ENCODE measurements at regions not wholly inside any gene's neighbourhood (a gene's known extent, or its start where the extent isn't known, plus 50 kb on each side); places are given as distances from the start of the nearest gene placed in this dataset.

DNA sequence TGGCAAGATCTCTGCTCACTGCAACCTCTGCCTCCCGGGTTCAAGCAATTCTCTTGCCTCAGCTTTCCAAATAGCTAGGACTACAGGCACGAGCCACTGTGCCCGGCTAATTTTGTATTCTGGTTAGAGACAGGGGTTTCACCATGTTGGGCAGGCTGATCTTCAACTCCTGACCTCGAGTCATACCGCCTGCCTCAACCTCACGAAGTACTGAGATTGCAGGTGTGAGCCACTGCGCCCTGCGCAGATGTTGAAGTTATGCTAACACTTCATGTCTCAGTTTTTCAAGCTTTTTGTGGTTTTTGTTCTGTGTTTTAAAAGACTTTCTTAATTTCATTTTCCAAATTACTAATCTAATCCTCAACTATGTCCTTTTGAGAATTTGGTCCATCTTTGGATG is 154.4 kb upstream of the TLL1 start:
- Histone ChIP-seq H3K27ac (ENCODE audit: insufficient read depth, low read depth, low read length) (no peak overlapping the region), H3K27me3 (ENCODE audit: control insufficient read depth in 2 of 2, insufficient read depth in 2 of 2, low read length in 2 of 2) (no peaks in the 10 kb centered on the region), H3K36me3 (ENCODE audit: control insufficient read depth in 2 of 2, extremely low read depth in 1 of 2, insufficient read depth in 2 of 2, low read length in 2 of 2) (no peaks in the 10 kb centered on the region), H3K9ac (replicated peaks; ENCODE audit: extremely low read depth, insufficient read depth, low read length) (no peak overlapping the region), H3K4me2 (ENCODE audit: insufficient read depth, low read length) (no peak overlapping the region), H3K9me1 (replicated peaks; ENCODE audit: control insufficient read depth, extremely low read depth, insufficient read depth, low read length) (no peaks in the 10 kb centered on the region), H3K79me2 (ENCODE audit: control insufficient read depth, insufficient read depth, low read length) (no peaks in the 10 kb centered on the region), H3K9me3 (replicated peaks; ENCODE audit: control insufficient read depth, insufficient read depth, low read length) (no peaks in the 10 kb centered on the region), H3K4me1 (ENCODE audit: control insufficient read depth, extremely low read depth, insufficient read depth, low read length) (no peaks in the 10 kb centered on the region), H3K4me3 (replicated peaks in 1 of 3; ENCODE audit: insufficient read depth in 1 of 3, low read depth in 1 of 3, low read length in 3 of 3) (no peak overlapping the region), H4K20me1 (replicated peaks; ENCODE audit: control insufficient read depth, extremely low read depth, insufficient read depth, low read length) (no peaks in the 10 kb centered on the region), H2AFZ (ENCODE audit: low read depth, low read length) (no peak overlapping the region)
- no peak for DNase-seq (ENCODE audit: low read depth, low spot score)
- TF ChIP-seq POLR2AphosphoS5 (IDR thresholded peaks at IDR 0.05; ENCODE audit: insufficient read depth, low read depth, low read length): no peak
- TF ChIP-seq MYC (IDR thresholded peaks at IDR 0.05; ENCODE audit: low read depth, low read length): no peak
- FAIRE-seq: no peak
- no TSS peak for BruUV-seq (replicated peaks)
- CTCF ChIA-PET: no interaction called here
- dilution Hi-C loops (cut with MboI; ENCODE audit: extremely low pct_ligation_motif_present, low sequenced_read_pairs): no loop called here
- intact Hi-C loops (cut with micrococcal nuclease): no loop called here
- POLR2A ChIA-PET: no interaction called here

- ChIA-PET CTCF (no interaction called here), POLR2A (no interaction called here)
- DNase-seq (ENCODE audit: low read depth, low spot score): no peak
- Histone ChIP-seq H3K36me3 (ENCODE audit: control insufficient read depth in 2 of 2, extremely low read depth in 1 of 2, insufficient read depth in 2 of 2, low read length in 2 of 2) (no peaks in the 10 kb centered on the region), H3K9ac (replicated peaks; ENCODE audit: extremely low read depth, insufficient read depth, low read length) (no peak overlapping the region), H3K4me3 (replicated peaks in 1 of 3; ENCODE audit: insufficient read depth in 1 of 3, low read depth in 1 of 3, low read length in 3 of 3) (no peak overlapping the region), H3K27ac (ENCODE audit: insufficient read depth, low read depth, low read length) (no peak overlapping the region), H3K27me3 (ENCODE audit: control insufficient read depth in 2 of 2, insufficient read depth in 2 of 2, low read length in 2 of 2) (no peaks in the 10 kb centered on the region), H3K4me1 (ENCODE audit: control insufficient read depth, extremely low read depth, insufficient read depth, low read length) (no peaks in the 10 kb centered on the region), H3K9me3 (replicated peaks; ENCODE audit: control insufficient read depth, insufficient read depth, low read length) (no peaks in the 10 kb centered on the region), H2AFZ (ENCODE audit: low read depth, low read length) (no peak overlapping the region), H3K9me1 (replicated peaks; ENCODE audit: control insufficient read depth, extremely low read depth, insufficient read depth, low read length) (no peaks in the 10 kb centered on the region), H4K20me1 (replicated peaks; ENCODE audit: control insufficient read depth, extremely low read depth, insufficient read depth, low read length) (no peaks in the 10 kb centered on the region), H3K79me2 (ENCODE audit: control insufficient read depth, insufficient read depth, low read length) (no peaks in the 10 kb centered on the region), H3K4me2 (ENCODE audit: insufficient read depth, low read length) (no peak overlapping the region)
- BruUV-seq (replicated peaks): no TSS peak
- intact Hi-C loops (cut with micrococcal nuclease) (no loop called here), dilution Hi-C loops (cut with MboI; ENCODE audit: extremely low pct_ligation_motif_present, low sequenced_read_pairs) (no loop called here)
- no peak for TF ChIP-seq POLR2A (IDR thresholded peaks at IDR 0.05; ENCODE audit: low read depth, low read length)
- no peak for TF ChIP-seq EZH2 (IDR thresholded peaks at IDR 0.05; ENCODE audit: borderline replicate concordance, low read depth, low read length, severe bottlenecking)
- TF ChIP-seq FOS (IDR thresholded peaks at IDR 0.05; ENCODE audit: borderline replicate concordance, insufficient read depth, low read length): no peak
- FAIRE-seq: no peak
Measured at GRCh38 chr4:165720411-165721082, 152.5 kb upstream of the TLL1 start.
